OCI-LY3 (cell line): ENCODE measurements at regions not wholly inside any gene's neighbourhood (a gene's known extent, or its start where the extent isn't known, plus 50 kb on each side); places are given as distances from the start of the nearest gene placed in this dataset.
"Not testable (repeated sequence)": the region's sequence is repeated elsewhere in the genome, so short reads cannot be mapped to it uniquely, and the experiment has no call there.

Experiments used
- H2AFZ ChIP-seq: fragments of 200-600, 300-600 bp; shearing (Covaris generic); 2 replicates; pipeline ENCODE4 v1.6.0; 2014; ENCODE audit warnings: antibody characterized with exemption, low read depth, low read length
- H3K27ac ChIP-seq: fragments of 200-600, 300-600 bp; sonication (generic); 2 replicates; pipeline ENCODE4 v1.5.1; 2014; ENCODE audit warnings: mild to moderate bottlenecking, low read length, moderate library complexity, mixed read lengths
- H3K27me3 ChIP-seq: fragments of 200-600, 300-600 bp; sonication (generic); 2 replicates; pipeline ENCODE4 v1.6.1; 2014; ENCODE audit warnings: low read depth, low read length, mixed read lengths
- H3K36me3 ChIP-seq: fragments of 200-600, 300-600 bp; sonication (generic); replicated peaks from 2 replicates; pipeline ENCODE3; 2014; ENCODE audit warnings: low read depth, low read length, mixed read lengths
- H3K4me1 ChIP-seq: fragments of 300-600, 200-600 bp; sonication (generic); 2 replicates; pipeline ENCODE4 v1.6.1; 2014; ENCODE audit warnings: low read length, mixed read lengths
- H3K4me2 ChIP-seq: fragments of 200-600, 300-600 bp; sonication (generic); 2 replicates; pipeline ENCODE4 v1.6.1; 2014; ENCODE audit warnings: low read length, mixed read lengths
- H3K4me3 ChIP-seq: fragments of 300-600, 200-600 bp; sonication (generic); 2 replicates; pipeline ENCODE4 v1.5.1; 2014; ENCODE audit warnings: antibody characterized with exemption, mild to moderate bottlenecking, low read length, moderate library complexity
- H3K79me2 ChIP-seq: fragments of 300-600, 200-600 bp; shearing (Covaris generic); 2 replicates; pipeline ENCODE4 v1.6.1; 2014; ENCODE audit warnings: mild to moderate bottlenecking, low read length, mixed read lengths
- H3K9ac ChIP-seq: fragments of 300-600, 200-600 bp; shearing (Covaris generic); 2 replicates; pipeline ENCODE4 v1.6.0; 2014; ENCODE audit warnings: mild to moderate bottlenecking, low read length, moderate library complexity
- H3K9me3 ChIP-seq: fragments of 200-600, 300-600 bp; shearing (Covaris generic); 2 replicates; pipeline ENCODE4 v1.6.1; 2014; ENCODE audit warnings: low read length, mixed read lengths; ENCODE audit not compliant: insufficient read depth
- H4K20me1 ChIP-seq: fragments of 200-600, 300-600 bp; sonication (generic); 2 replicates; pipeline ENCODE4 v1.6.1; 2016; ENCODE audit warnings: low read length, mixed read lengths; ENCODE audit not compliant: insufficient read depth
- EZH2phosphoT487 ChIP-seq: fragments of 200-600 bp; shearing (Covaris generic); IDR thresholded peaks from 2 replicates; pipeline ENCODE4 v1.6.1; 2018; ENCODE audit warnings: antibody characterized with exemption, mixed run types, low read depth
- TF ChIP-seq, protein P1 (sequence below): fragments of 200-600, 300-600 bp; sonication (generic); IDR thresholded peaks from 2 replicates; pipeline ENCODE4 v1.5.1; 2014; ENCODE audit warnings: antibody characterized with exemption, low read length, low read depth

DNA sequence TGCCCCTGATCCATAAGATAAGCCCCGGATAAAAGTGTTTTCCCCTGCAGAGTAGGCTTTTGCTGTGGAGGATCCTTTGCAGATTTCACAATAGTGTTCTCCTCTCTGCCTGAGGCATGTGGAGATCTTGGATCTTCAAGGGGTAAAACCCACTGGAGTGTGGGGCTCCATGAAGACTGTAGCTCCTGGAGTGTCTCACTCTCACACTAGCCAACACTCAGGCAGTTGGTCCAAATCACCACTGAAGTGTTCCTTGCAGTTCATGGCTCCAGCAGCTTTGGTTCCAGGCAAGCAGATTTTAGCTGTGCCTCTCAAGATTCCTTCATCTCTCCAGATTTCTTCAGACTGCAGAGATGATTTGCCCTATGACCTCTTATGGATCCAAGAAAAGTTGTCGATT is 665.3 kb downstream of the TNS3 start:
- Histone ChIP-seq H3K36me3 (no peaks in the 10 kb centered on the region), H3K4me1 (no peaks in the 10 kb centered on the region), H3K27me3 (no peaks in the 10 kb centered on the region), H3K4me3 (no peak overlapping the region), H3K27ac (no peak overlapping the region), H2AFZ (no peak overlapping the region; the same call in 1 of the 2 replicates), H3K4me2 (no peak overlapping the region), H3K9me3 (no peaks in the 10 kb centered on the region), H3K79me2 (no peaks in the 10 kb centered on the region), H4K20me1 (no peaks in the 10 kb centered on the region), H3K9ac (no peak overlapping the region)
- TF ChIP-seq, protein P1, sequence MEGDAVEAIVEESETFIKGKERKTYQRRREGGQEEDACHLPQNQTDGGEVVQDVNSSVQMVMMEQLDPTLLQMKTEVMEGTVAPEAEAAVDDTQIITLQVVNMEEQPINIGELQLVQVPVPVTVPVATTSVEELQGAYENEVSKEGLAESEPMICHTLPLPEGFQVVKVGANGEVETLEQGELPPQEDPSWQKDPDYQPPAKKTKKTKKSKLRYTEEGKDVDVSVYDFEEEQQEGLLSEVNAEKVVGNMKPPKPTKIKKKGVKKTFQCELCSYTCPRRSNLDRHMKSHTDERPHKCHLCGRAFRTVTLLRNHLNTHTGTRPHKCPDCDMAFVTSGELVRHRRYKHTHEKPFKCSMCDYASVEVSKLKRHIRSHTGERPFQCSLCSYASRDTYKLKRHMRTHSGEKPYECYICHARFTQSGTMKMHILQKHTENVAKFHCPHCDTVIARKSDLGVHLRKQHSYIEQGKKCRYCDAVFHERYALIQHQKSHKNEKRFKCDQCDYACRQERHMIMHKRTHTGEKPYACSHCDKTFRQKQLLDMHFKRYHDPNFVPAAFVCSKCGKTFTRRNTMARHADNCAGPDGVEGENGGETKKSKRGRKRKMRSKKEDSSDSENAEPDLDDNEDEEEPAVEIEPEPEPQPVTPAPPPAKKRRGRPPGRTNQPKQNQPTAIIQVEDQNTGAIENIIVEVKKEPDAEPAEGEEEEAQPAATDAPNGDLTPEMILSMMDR: no peak
- no peak for TF ChIP-seq EZH2phosphoT487

DNA sequence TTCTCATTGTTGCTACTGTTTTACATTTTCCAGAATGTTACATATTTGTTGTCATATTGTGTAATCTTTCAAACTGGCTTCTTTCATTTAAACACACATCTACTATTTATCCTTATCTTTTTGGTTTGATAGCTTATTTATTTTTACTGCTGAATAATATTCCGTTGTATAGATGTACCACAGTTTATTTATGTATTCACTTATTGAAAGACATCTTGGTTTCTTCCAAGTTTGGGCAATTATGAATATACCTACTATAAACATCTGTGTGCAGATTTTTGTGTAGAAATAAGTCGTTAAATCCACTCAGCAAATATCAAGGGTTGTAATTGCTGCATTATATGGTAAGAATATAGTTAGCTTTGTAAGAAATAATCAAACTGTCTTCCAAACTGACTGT is 669.2 kb downstream of the TNS3 start:
- no peak overlapping the region for H3K27ac ChIP-seq
- TF ChIP-seq, protein P1: no peak
- TF ChIP-seq EZH2phosphoT487: no peak
- H2AFZ ChIP-seq: no peak overlapping the region

DNA sequence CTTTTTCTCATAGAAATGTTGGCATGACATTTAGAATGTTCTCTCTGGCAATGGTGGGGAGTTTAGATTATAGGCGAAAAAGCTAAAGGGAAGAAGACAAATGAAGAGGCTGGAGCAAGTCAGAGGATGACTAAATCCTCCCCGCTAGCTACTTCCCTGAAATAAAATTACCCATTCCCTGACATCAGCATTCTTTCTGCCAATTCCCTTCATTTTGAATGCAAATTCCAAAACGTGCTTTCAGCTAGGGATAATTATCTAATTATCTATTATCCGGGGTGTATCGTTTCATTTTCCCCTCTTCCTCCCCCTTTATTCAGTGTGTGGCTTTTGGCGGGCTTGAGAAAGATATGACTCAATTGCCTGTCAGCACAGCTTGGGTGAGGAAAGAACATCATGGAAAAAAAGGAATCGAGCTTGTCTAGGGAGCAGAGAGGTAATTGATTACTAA is 672.3 kb downstream of the TNS3 start:
- no peaks in the 10 kb centered on the region for H4K20me1 ChIP-seq
- H3K27ac ChIP-seq: no peak overlapping the region
- H3K9me3 ChIP-seq: no peaks in the 10 kb centered on the region
- H3K9ac ChIP-seq: no peak overlapping the region
- no peak overlapping the region for H3K4me3 ChIP-seq
- H3K79me2 ChIP-seq: no peaks in the 10 kb centered on the region
- no peak overlapping the region for H2AFZ ChIP-seq
- no peaks in the 10 kb centered on the region for H3K4me1 ChIP-seq
- no peaks in the 10 kb centered on the region for H3K27me3 ChIP-seq
- no peaks in the 10 kb centered on the region for H3K36me3 ChIP-seq
- no peak overlapping the region for H3K4me2 ChIP-seq
- TF ChIP-seq, protein P1: no peak
- no peak for TF ChIP-seq EZH2phosphoT487

More for the DNA sequence above, 669.2 kb downstream of the TNS3 start:
- Histone ChIP-seq H3K4me2 (no peak overlapping the region), H3K4me1 (no peaks in the 10 kb centered on the region), H4K20me1 (no peaks in the 10 kb centered on the region), H3K9me3 (no peaks in the 10 kb centered on the region), H3K4me3 (no peak overlapping the region), H3K9ac (no peak overlapping the region), H3K36me3 (no peaks in the 10 kb centered on the region), H3K27me3 (no peaks in the 10 kb centered on the region), H3K79me2 (no peaks in the 10 kb centered on the region)

DNA sequence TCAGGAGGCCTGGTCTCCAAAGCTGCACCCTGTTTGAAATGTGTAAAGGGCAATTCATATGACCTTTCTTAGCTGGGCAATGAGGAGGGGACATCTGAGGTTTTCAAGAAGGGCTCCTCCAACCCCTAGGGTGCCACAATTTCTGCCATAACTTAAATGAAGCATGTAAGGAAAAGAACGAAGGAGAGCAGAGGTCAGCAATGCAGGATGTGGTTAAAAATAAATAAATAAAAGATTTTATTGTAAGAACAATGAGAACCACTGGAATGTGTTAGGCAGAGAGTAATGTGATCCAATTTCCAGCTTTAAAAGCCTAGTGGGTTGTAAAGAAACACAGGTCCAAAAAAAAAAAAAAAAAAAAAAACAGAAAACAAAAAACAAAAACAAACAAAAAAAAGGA is 673.1 kb downstream of the TNS3 start:
- H3K9ac ChIP-seq: no peak overlapping the region
- no peak overlapping the region for H3K27ac ChIP-seq
- TF ChIP-seq, protein P1: no peak
- TF ChIP-seq EZH2phosphoT487: no peak
- no peaks in the 10 kb centered on the region for H3K79me2 ChIP-seq
- no peak overlapping the region for H3K4me2 ChIP-seq
- H3K36me3 ChIP-seq: no peaks in the 10 kb centered on the region
- H3K4me1 ChIP-seq: no peaks in the 10 kb centered on the region
- H3K4me3 ChIP-seq: no peak overlapping the region
- no peaks in the 10 kb centered on the region for H3K9me3 ChIP-seq
- no peak overlapping the region for H2AFZ ChIP-seq
- no peaks in the 10 kb centered on the region for H3K27me3 ChIP-seq
- no peaks in the 10 kb centered on the region for H4K20me1 ChIP-seq

DNA sequence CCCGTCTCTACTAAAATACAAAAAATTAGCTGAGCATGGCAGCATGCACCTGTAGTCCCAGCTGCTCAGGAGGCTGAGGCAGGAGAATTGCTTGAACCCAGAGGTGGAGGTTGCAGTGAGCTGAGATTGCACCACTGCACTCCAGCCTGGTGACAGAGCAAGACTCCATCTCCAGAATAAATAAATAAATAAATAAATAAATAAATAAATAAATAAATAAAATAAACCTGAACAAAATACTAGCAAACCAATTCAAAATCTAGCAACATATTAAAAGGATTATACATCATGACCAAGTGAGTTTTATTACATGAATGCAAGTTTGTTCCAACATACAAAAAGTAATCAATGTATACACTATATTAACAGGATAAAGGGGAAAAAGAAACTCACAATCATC is 677.4 kb downstream of the TNS3 start:
- not testable (repeated sequence) for H3K4me2 ChIP-seq, H2AFZ ChIP-seq, H3K4me1 ChIP-seq

More for the DNA sequence above, 677.4 kb downstream of the TNS3 start:
- H3K36me3 ChIP-seq, H3K27ac ChIP-seq, H3K9me3 ChIP-seq, H3K9ac ChIP-seq, H3K4me3 ChIP-seq, H3K27me3 ChIP-seq, H4K20me1 ChIP-seq, H3K79me2 ChIP-seq: not testable (repeated sequence)
